GM21390 (cell line): ENCODE measurements at regions not wholly inside any gene's neighbourhood (a gene's known extent, or its start where the extent isn't known, plus 50 kb on each side); places are given as distances from the start of the nearest gene placed in this dataset.

ENCODE experiments used
- ATAC-seq: cut with Tn5 transposase; IDR thresholded peaks from one replicate; pipeline ENCODE4 v1.9.1; 2021; ENCODE audit not compliant: unreplicated experiment

GRCh38 chr7:15867441-15867840, 181.0 kb upstream of the MEOX2 start:
- ATAC-seq: no peak

GRCh38 chr7:15866753-15867152, 180.3 kb upstream of the MEOX2 start:
- ATAC-seq: no peak

- ATAC-seq: no peak
Measured at GRCh38 chr7:15864626-15864991, 178.1 kb upstream of the MEOX2 start.

GRCh38 chr7:15863951-15864625, 177.6 kb upstream of the MEOX2 start:
- no peak for ATAC-seq

- ATAC-seq: no peak
Measured at GRCh38 chr7:15862781-15863165, 176.3 kb upstream of the MEOX2 start.

GRCh38 chr7:15862016-15862780, 175.7 kb upstream of the MEOX2 start:
- ATAC-seq: no peak

- no peak for ATAC-seq
Measured at GRCh38 chr7:15860264-15860949, 173.9 kb upstream of the MEOX2 start.

GRCh38 chr7:15857026-15857425, 170.5 kb upstream of the MEOX2 start:
- ATAC-seq: no peak

GRCh38 chr7:15856311-15856710, 169.8 kb upstream of the MEOX2 start:
- ATAC-seq: no peak

- no peak for ATAC-seq
Measured at GRCh38 chr7:15855525-15856109, 169.1 kb upstream of the MEOX2 start.

- no peak for ATAC-seq
Measured at GRCh38 chr7:15854841-15855524, 168.5 kb upstream of the MEOX2 start.

GRCh38 chr7:15853832-15854470, 167.5 kb upstream of the MEOX2 start:
- no peak for ATAC-seq

- ATAC-seq: no peak
Measured at GRCh38 chr7:15851201-15851600, 164.7 kb upstream of the MEOX2 start.

- no peak for ATAC-seq
Measured at GRCh38 chr7:15848901-15849300, 162.4 kb upstream of the MEOX2 start.

- ATAC-seq: no peak
Measured at GRCh38 chr7:15848362-15848761, 161.9 kb upstream of the MEOX2 start.

GRCh38 chr7:15845868-15846267, 159.4 kb upstream of the MEOX2 start:
- ATAC-seq: no peak

- ATAC-seq: no peak
Measured at GRCh38 chr7:15845461-15845860, 159.0 kb upstream of the MEOX2 start.

GRCh38 chr7:15839416-15840100, 153.1 kb upstream of the MEOX2 start:
- no peak for ATAC-seq

- no peak for ATAC-seq
Measured at GRCh38 chr7:15838265-15838664, 151.8 kb upstream of the MEOX2 start.

GRCh38 chr7:15837306-15837950, 150.9 kb upstream of the MEOX2 start:
- ATAC-seq: no peak
